Uterus (tissue), 3 donors: ENCODE measurements at regions not wholly inside any gene's neighbourhood (a gene's known extent, or its start where the extent isn't known, plus 50 kb on each side); places are given as distances from the start of the nearest gene placed in this dataset.
A peak's percentile ranks its signal among the peaks of the same experiment; 100 is the strongest.

Experiments used
- DNase-seq, 2 donors: peaks; one replicate each; pipeline ENCODE4 v3.0.0-alpha.2; 2019 to 2020
- H3K27ac ChIP-seq, 2 donors: fragments of 200-600 bp; sonication (generic); 1 replicate in 1 of 2; 2 replicates in 1 of 2; pipeline ENCODE4 v1.5.1; 2016 to 2018
- H3K27me3 ChIP-seq, 2 donors: fragments of 200-600 bp; sonication (generic); one replicate each; pipeline ENCODE4 v1.5.1; 2018 to 2019; ENCODE audit warnings: control low read depth in 1 of 2
- H3K36me3 ChIP-seq, 2 donors: fragments of 200-600 bp; sonication (generic); one replicate each; pipeline ENCODE4 v1.5.1; 2019; ENCODE audit warnings: control low read depth in 1 of 2
- H3K4me1 ChIP-seq, 2 donors: fragments of 200-600 bp; sonication (generic); one replicate each; pipeline ENCODE4 v1.5.1; 2018 to 2019; ENCODE audit warnings: control low read depth in 1 of 2
- H3K4me3 ChIP-seq, 2 donors: fragments of 200-600 bp; sonication (generic); 1 replicate in 1 of 2; 2 replicates in 1 of 2; pipeline ENCODE4 v1.5.1; 2018 to 2019; ENCODE audit warnings: mild to moderate bottlenecking in 1 of 2
- H3K9me3 ChIP-seq, 2 donors: fragments of 200-600 bp; sonication (generic); one replicate each; pipeline ENCODE4 v1.5.1; 2019; ENCODE audit warnings: control low read depth in 1 of 2
- CTCF ChIP-seq, 4 experiments: fragments of 200-600 bp in 2 of 4; fragments of 450-650 bp in 2 of 4; sonication (generic) in 2 of 4; IDR thresholded peaks; one replicate each; pipeline ENCODE4 v1.5.1; 2016 to 2019; ENCODE audit warnings: antibody characterized with exemption in 4 of 4, mild to moderate bottlenecking in 2 of 4, moderate library complexity in 1 of 4
- POLR2A ChIP-seq, 2 donors: fragments of 450-650 bp; IDR thresholded peaks; one replicate each; pipeline ENCODE4 v1.6.1; 2016; ENCODE audit warnings: antibody characterized with exemption in 2 of 2, mild to moderate bottlenecking in 1 of 2, moderate library complexity in 1 of 2
- intact Hi-C: fragments of 100-400 bp; cut with DNase I; formaldehyde crosslinking; loops from one replicate; pipeline ENCODE4 v1.15.1; 2023; ENCODE audit warnings: low total_unique reads
- donor health status: DM: yes; HTN: yes; CAD: no.

- H3K4me1 ChIP-seq: no peaks in the 10 kb centered on the region
- H3K27me3 ChIP-seq: no peaks in the 10 kb centered on the region
- H3K9me3 ChIP-seq: no peaks in the 10 kb centered on the region
- H3K4me3 ChIP-seq: no peak overlapping the region
- no peaks in the 10 kb centered on the region for H3K36me3 ChIP-seq
- TF ChIP-seq CTCF (IDR thresholded peaks at IDR 0.05) (no peak), POLR2A (IDR thresholded peaks at IDR 0.05) (no peak)
- no peak overlapping the region for H3K27ac ChIP-seq
- intact Hi-C loops: no loop called here
- no peak for DNase-seq
These were observed 317.9 kb upstream of the NFE2L3 start for GRCh38 chr7:25834050-25834449.

GRCh38 chr7:25835197-25835596 lies 316.8 kb upstream of the NFE2L3 start:
- Histone ChIP-seq H3K4me1 (no peaks in the 10 kb centered on the region), H3K9me3 (no peaks in the 10 kb centered on the region), H3K4me3 (no peak overlapping the region), H3K36me3 (no peaks in the 10 kb centered on the region), H3K27me3 (no peaks in the 10 kb centered on the region), H3K27ac (peak overlapping the region in 1 of 2 donors; percentile 30)
- intact Hi-C loops: no loop called here
- DNase-seq: no peak
- TF ChIP-seq POLR2A (IDR thresholded peaks at IDR 0.05): no peak
- TF ChIP-seq CTCF (IDR thresholded peaks at IDR 0.05): no peak

GRCh38 chr7:25839084-25839769 lies 312.8 kb upstream of the NFE2L3 start:
- Histone ChIP-seq H3K27me3 (no peaks in the 10 kb centered on the region), H3K4me3 (no peak overlapping the region), H3K4me1 (peaks cover 3 to 6% of the 10 kb centered on the region in 2 donors), H3K9me3 (no peaks in the 10 kb centered on the region), H3K36me3 (no peaks in the 10 kb centered on the region), H3K27ac (peak overlapping the region; percentile 97)
- intact Hi-C loops: no loop called here
- TF ChIP-seq POLR2A (IDR thresholded peaks at IDR 0.05) (no peak), CTCF (IDR thresholded peaks at IDR 0.05) (no peak)
- no peak for DNase-seq

GRCh38 chr7:25840209-25840792 lies 311.7 kb upstream of the NFE2L3 start:
- Histone ChIP-seq H3K27me3 (no peaks in the 10 kb centered on the region), H3K4me1 (peaks cover 10 to 12% of the 10 kb centered on the region in 2 donors), H3K27ac (peak overlapping the region; percentile 97), H3K4me3 (no peak overlapping the region), H3K36me3 (no peaks in the 10 kb centered on the region), H3K9me3 (no peaks in the 10 kb centered on the region)
- peak in 1 of 2 donors; percentile 72 for DNase-seq
- TF ChIP-seq POLR2A (IDR thresholded peaks at IDR 0.05) (no peak), CTCF (IDR thresholded peaks at IDR 0.05) (no peak)
- intact Hi-C loops: no loop called here

- no peaks in the 10 kb centered on the region for H3K36me3 ChIP-seq
- no peak overlapping the region for H3K4me3 ChIP-seq
- H3K27ac ChIP-seq: peak overlapping the region; percentile 97
- TF ChIP-seq POLR2A (IDR thresholded peaks at IDR 0.05): no peak
- H3K9me3 ChIP-seq: no peaks in the 10 kb centered on the region
- no peak for DNase-seq
- H3K27me3 ChIP-seq: no peaks in the 10 kb centered on the region
- intact Hi-C loops: no loop called here
- peaks cover 16 to 24% of the 10 kb centered on the region in 2 donors for H3K4me1 ChIP-seq
These were observed 310.4 kb upstream of the NFE2L3 start for GRCh38 chr7:25841575-25841974.
